ENCODE measurements at regions not wholly inside any gene's neighbourhood (a gene's known extent, or its start where the extent isn't known, plus 50 kb on each side); places are given as distances from the start of the nearest gene placed in this dataset.

DNA sequence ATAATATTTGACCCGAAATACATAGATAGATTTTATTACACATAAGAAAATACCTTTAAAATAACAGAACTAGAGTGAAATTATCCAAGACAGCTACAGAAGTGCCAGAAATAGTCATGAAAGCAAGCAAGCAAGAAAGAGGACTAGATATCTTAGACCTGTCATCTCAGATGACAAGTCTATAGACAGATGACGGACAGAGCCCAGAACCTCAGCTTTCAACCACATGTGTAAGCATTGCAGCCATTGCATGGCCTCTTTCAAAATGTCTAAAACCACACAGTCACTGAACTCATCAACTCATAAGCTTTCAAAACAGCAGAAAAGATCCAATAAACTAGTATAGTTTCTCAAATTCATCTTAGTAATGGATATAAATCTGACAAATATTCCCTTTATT lies 59.8 kb upstream of the FHIT start:
- DNase-seq, result no peak

- DNase-seq, result no peak
These were observed 64.6 kb upstream of the FHIT start for GRCh38 chr3:61315871-61316270.

DNA sequence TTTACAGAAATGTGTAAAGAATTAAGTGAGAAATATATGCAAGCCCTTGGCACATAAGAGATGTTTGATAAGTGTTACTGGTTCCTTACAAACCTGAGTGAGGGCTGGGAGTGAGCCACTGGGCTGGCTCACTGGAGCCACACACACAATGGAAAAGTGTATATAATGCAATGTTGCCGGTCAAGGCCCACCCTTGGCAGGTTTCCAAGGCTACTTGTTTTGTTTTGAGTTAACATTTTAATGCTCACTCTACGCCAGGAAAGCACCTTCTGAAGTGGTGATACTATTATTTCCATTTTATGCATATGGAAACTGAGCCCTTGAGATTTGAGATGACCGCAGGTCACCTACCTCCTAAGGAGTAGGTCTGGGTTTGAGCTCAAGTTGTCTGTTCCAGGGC lies 71.8 kb upstream of the FHIT start:
- DNase-seq, result no peak

GRCh38 chr3:61331929-61332552 lies 80.8 kb upstream of the FHIT start:
- no peak for DNase-seq

DNA sequence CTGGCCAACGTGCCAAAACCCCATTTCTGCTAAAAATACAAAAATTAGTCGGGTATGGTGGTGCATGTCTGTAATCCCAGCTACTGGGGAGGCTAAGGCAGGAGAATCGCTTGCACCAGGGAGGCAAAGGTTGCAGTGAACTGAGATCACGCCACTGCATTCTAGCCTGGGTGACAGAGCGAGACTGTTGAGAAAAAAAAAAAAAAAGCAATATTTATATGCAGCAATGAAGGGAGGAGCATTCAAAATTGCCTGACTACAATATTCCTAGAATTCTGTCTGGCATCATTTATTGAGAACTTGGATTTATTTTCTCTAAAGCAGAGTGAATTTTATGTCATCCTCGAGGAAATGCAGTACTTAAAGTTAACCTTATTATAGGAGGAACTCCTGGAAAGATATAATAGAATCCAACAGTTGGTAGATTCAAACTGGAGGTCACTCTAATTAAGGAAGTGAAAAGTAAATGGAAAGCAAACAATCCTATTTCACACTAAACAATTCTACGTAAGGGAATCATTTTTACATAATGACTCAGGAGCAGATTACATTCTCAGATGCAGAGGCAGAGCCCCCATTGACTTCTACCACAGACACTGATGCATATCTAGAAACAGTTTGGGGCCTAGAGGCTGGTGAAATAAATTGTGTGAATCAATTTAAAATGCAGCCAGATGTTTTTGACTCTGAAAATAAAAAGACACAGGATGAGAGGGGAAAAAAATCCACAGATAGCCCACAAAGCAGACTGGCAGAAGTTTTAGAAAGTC lies 82.1 kb upstream of the FHIT start:
- DNase-seq, result no peak

GRCh38 chr3:61334783-61335182 lies 83.5 kb upstream of the FHIT start:
- DNase-seq, result no peak

DNA sequence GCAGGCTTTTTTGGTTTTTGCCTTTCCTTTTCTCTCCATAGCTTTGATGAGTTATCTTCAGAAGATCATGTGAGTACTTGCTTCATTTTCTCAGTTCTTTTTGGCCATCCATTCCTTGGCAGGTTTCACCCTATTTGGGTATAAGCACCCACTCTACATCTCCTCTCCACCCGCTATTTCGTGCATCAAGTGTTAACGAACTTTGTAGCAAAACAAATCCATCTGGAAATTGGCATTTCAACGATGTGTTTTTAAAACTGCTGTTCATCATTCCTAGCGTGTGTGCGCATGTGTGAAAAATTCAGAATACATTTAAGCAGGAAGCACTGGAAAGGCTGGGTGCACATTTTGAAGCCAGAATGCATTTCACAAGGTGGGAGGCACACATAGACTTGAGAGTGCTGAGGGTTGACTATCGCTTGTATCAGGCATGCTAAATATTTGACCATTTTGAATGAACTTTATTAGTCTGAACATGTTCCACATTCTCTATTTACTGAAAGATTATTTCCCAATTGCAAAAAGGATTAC lies 89.7 kb upstream of the FHIT start:
- no peak for DNase-seq

DNA sequence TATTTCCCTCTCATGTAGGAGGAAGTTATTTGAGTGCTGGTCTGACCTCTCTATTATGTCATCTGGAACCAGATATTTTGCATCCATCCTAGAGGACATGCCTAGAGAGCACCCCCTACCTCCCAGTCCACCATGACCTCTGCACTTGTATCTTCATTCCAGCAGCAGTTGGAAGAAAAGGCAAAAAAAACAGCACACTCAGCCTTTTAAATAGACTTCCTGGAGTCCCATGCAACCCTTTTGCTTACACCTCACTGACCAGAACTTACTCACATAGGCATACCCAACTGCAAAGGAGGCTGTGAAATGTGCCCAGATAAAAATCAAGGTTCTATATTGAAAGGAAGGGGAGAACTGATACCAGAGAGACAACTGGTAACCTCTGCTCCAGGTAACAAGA lies 92.3 kb upstream of the FHIT start:
- no peak for DNase-seq

DNA sequence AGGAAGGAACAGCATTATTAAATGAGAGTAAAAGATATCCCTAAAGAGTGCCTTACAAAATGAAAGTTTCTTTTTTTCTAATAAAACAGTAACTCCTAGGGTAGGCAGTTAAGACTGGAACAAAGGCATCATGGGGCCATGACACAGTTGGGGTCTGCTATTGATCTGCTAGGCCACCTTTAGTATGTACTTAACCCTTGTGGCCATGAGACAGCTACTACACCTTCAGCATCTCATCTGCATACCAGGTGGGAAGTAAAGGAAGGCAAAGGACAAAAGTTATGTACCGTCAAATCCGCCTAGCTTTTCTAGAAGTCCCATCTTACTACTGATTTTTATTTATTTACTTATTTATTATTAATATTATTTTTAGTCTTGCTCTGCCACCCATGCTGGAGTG lies 93.8 kb upstream of the FHIT start:
- DNase-seq, result no peak

- no peak for DNase-seq
These were observed 96.7 kb upstream of the FHIT start for GRCh38 chr3:61347981-61348380.

DNA sequence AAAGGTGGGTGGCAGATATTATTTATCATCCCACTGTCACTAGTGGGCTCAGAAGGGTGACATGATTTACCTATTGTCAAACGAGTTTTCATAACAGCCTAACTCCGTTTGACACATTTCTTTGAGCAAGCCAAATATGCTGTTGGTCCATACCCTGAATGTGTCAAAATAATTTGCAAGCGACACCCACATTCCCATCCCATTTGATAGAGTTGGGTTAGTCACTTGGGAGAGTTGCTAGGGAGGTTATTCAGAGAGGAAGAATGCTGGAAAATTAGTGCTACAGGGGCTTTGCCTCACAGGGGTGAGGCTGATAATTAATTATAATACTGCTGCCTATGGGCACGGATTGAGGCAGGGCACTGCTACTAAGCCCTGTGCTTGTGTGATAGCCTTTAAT lies 98.5 kb upstream of the FHIT start:
- no peak for DNase-seq

DNA sequence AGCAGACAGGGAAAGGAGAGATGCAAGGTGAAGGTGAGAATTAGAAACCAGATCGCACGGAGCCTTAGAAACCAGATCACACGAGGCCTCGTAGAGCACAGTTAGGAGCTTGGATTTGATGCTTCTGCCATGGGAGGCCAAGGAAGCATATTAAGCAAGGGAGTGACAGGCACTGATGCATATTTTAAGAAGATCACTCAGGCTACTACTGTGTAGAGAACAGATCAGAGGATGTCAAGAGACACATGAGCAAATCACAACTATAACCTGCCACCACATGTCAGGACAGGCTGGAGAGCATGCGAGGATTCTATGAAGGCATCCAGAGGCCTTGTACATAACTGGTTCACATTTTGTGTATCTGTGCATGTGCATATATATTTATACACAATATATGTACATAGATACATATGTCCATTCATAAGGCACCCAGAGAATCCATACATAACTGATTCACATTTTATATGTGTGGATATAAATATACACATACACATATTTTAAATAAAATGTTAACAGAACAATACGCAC lies 99.6 kb upstream of the FHIT start:
- no peak for DNase-seq

DNA sequence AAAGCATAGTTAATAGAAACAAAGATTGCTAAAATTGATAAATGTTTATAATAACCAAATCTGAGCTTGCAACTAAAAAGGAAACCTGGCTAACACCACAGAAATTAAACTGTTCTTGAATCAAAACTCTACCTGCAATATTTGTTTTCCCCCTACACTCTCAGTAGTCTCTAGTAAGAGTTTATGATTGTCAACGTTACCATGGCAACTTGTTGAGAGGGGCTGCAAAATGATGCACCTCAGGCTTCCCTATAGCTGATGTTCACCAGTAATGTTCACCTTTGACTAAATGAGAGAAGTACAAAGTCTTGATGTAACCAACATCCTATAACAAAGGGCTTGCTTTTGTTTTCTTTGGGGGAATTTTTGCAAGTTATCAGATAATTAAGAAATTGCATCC lies 101.1 kb upstream of the FHIT start:
- DNase-seq, result no peak

DNA sequence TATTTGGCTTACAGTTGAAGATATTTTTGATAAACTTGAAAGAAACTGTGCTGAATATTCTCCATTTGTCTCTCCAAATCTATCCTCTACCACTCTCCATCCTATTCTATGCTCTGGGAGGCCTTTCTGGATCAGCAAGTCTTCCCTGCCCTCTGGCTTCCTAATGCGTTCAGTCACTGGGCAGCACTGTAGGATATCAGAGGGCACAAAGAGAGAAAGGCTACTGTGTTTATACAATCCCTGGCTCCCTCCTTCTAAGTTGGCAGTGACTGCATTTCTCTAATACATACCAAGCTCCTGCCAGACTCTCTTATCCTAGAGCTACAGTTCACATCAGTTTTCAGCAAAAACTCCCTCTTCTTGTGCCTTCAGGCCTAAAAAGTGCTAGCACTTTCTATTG lies 102.1 kb upstream of the FHIT start:
- DNase-seq, result no peak

GRCh38 chr3:61354604-61355003 lies 103.4 kb upstream of the FHIT start:
- DNase-seq, result no peak

- no peak for DNase-seq
These were observed 105.4 kb upstream of the FHIT start for GRCh38 chr3:61356685-61357084.

GRCh38 chr3:61357902-61358301 lies 106.7 kb upstream of the FHIT start:
- DNase-seq, result no peak

GRCh38 chr3:61358364-61358763 lies 107.1 kb upstream of the FHIT start:
- DNase-seq, result no peak

DNA sequence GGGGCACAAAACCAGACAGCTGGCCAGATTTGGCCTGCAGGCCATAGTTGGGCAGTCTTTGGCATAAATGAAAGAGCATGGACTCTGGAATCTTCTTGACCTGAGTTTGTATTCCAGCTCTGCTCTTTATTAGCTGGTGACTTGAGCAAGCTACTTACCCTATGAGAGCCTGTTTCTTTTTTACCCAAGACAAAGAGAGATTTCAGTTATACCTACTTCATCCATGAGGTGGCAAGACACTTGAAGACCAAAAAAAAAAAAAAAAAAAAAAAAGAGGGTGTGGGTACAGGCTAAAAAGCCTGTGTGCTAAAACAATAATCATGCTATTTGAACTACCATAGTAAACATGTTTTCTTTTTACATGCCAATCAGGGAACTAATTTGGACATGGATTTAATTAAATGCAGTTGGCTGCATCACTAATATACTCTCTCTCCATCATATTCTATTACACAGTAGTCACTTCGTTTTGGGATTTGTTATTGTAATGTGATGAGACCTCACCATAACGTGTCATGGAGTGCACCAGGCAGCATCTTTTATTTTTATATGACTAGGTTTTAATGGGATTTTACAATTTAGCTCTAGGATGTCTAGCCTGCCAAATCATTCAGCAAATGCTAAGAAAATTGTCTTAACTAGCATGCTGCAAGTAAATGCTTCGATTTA lies 109.2 kb upstream of the FHIT start:
- no peak for DNase-seq

DNA sequence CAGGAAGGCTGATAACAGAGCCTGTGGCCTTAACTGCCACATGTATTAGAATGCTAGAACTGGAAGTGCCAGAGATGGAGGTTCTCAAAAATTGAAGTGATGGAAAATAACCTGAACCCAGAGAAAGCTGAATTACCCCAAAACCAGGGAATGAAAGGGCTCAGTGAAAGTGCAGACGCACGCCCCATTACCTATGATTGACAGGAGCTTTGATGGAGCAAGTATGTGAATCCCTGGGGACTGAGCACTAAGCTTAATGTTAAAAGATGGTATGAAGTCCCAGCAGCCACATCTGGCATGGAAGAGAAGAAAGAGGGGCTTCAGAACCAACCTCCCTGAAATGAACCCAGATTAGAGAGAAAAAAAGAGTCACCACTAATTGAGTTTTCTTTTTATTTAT lies 118.4 kb upstream of the FHIT start:
- no peak for DNase-seq

DNA sequence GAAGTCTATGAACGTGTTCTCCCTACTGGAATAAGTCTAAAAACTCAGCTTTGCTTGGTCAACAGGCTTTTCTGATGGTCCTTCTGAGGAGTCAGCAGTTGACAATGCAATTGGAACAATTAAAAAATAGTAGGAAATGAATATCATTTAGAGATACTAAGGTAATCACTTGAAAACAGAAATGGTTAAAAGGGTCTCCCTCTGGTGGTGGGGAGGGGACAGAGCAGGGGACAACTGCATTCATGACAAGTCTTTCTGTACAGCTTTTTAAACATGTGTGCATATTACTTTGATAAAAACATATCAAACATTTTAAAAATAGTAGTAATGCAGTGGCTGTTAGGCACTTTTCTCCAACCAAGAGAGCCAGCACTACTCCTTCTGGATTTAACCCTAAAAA lies 119.9 kb upstream of the FHIT start:
- peak in 1 of 2 experiments; percentile 31 for DNase-seq

- no peak for DNase-seq
These were observed 121.5 kb upstream of the FHIT start for GRCh38 chr3:61372723-61373122.

DNA sequence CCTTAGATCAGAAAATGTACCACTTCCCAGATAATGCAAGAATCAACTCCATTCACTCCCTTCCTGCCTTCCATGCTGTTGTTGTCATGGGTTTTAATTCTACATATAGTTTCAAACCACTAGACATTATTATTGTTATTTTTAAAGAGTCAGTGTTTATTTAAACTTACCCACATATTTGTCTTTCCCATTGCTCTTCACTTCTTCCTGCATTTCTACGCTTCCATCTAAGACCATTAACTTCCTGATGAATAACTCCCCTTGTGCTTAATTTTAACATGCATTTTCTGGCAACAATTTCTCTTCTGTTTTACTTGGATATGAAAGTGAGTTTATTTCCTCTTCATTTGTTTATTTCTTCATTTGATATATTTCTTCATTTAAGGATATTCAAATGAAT lies 127.1 kb upstream of the FHIT start:
- no peak for DNase-seq

Data from NCI-H526 (cell line).